ENCODE measurements at regions not wholly inside any gene's neighbourhood (a gene's known extent, or its start where the extent isn't known, plus 50 kb on each side); places are given as distances from the start of the nearest gene placed in this dataset.

DNA sequence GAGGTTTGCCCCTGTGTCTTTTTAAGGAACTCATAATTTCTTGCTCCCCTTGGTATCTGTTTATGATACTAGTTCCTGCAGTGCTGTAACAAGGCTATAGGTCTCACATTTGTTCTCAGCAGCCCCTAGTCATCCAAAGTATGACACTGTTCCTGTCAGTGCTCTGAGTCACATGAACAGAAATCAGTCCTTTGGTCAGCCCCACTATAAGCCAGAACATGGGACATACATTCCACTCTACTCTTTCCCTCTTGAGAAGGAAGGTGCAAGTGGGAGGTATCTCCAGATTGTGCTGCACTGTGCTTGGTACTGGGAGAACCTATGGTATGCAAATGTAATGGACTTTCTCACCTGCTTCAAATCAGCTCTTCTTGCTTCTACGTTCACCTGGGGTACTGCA lies 87.0 kb downstream of the IARS1 start:
- TF ChIP-seq HDGF (IDR thresholded peaks at IDR 0.05; ENCODE audit: borderline replicate concordance) (no peak), ZNF384 (IDR thresholded peaks at IDR 0.05) (no peak), BHLHE40 (IDR thresholded peaks at IDR 0.05; ENCODE audit: borderline replicate concordance) (no peak), FOXM1 (IDR thresholded peaks at IDR 0.05; ENCODE audit: borderline replicate concordance) (no peak), LEF1 (IDR thresholded peaks at IDR 0.05; ENCODE audit: borderline replicate concordance) (no peak), TARDBP (IDR thresholded peaks at IDR 0.05) (no peak), ELF4 (IDR thresholded peaks at IDR 0.05) (no peak), L3MBTL2 (conservative IDR thresholded peaks at IDR 0.05) (no peak), FOXK2 (IDR thresholded peaks at IDR 0.05) (no peak), FOXA1 (IDR thresholded peaks at IDR 0.05) (no peak), SP1 (IDR thresholded peaks at IDR 0.05) (no peak), ARNT (IDR thresholded peaks at IDR 0.05) (no peak)
- TF ChIP-seq, protein P1, sequence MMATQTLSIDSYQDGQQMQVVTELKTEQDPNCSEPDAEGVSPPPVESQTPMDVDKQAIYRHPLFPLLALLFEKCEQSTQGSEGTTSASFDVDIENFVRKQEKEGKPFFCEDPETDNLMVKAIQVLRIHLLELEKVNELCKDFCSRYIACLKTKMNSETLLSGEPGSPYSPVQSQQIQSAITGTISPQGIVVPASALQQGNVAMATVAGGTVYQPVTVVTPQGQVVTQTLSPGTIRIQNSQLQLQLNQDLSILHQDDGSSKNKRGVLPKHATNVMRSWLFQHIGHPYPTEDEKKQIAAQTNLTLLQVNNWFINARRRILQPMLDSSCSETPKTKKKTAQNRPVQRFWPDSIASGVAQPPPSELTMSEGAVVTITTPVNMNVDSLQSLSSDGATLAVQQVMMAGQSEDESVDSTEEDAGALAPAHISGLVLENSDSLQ (IDR thresholded peaks at IDR 0.05), result no peak

All from HEK293T (cell line).